Tibial nerve (tissue), 4 donors: ENCODE measurements at regions not wholly inside any gene's neighbourhood (a gene's known extent, or its start where the extent isn't known, plus 50 kb on each side); places are given as distances from the start of the nearest gene placed in this dataset.
"Not testable (repeated sequence)": the region's sequence is repeated elsewhere in the genome, so short reads cannot be mapped to it uniquely, and the experiment has no call there.

ENCODE experiments used
- DNase-seq, 2 donors: peaks; one replicate each; pipeline ENCODE4 v3.0.0-alpha.2; 2019; ENCODE audit warnings: low spot score in 2 of 2
- H3K27ac ChIP-seq, 4 donors: fragments of 200-600 bp; sonication (generic) in 3 of 4; one replicate each; pipeline ENCODE4 v1.5.1; 2017 to 2019; ENCODE audit warnings: mild to moderate bottlenecking in 1 of 4
- H3K27me3 ChIP-seq, 2 donors: fragments of 200-600 bp; sonication (generic) in 1 of 2; one replicate each; pipeline versions ENCODE4 v1.5.1 to v1.6.0; 2017 to 2019
- H3K36me3 ChIP-seq, 3 donors: fragments of 200-600 bp; sonication (generic); one replicate each; pipeline ENCODE4 v1.5.1; 2018 to 2019
- H3K4me1 ChIP-seq, 4 donors: fragments of 200-600 bp; sonication (generic) in 3 of 4; one replicate each; pipeline ENCODE4 v1.5.1; 2017 to 2019
- H3K4me3 ChIP-seq, 4 donors: fragments of 200-600 bp; sonication (generic) in 3 of 4; one replicate each; pipeline ENCODE4 v1.5.1; 2017 to 2019; ENCODE audit warnings: mild to moderate bottlenecking in 1 of 4, moderate library complexity in 1 of 4
- H3K9me3 ChIP-seq, 4 donors: fragments of 200-600 bp; sonication (generic) in 3 of 4; one replicate each; pipeline ENCODE4 v1.5.1; 2017 to 2019
- EP300 ChIP-seq, 2 donors: sonication (generic); formaldehyde crosslinking; IDR thresholded peaks; one replicate each; pipeline ENCODE4 v1.6.1; 2017; ENCODE audit warnings: antibody characterized with exemption in 2 of 2, mild to moderate bottlenecking in 1 of 2
- POLR2A ChIP-seq, 2 donors: fragments of 450-650 bp; IDR thresholded peaks; one replicate each; pipeline ENCODE4 v1.6.1; 2017; ENCODE audit warnings: antibody characterized with exemption in 2 of 2, mild to moderate bottlenecking in 2 of 2, moderate library complexity in 2 of 2
- whole genome bisulfite sequencing, 2 donors: methylation state at CpG; one replicate each; pipeline ENCODE4 v1.1.5; 2018; 5-methylcytosine and 5-hydroxymethylcytosine counted together
- TF ChIP-seq, protein P1 (sequence below), 5 experiments: fragments of 200-600 bp in 3 of 5; fragments of 450-650 bp in 2 of 5; sonication (generic) in 3 of 5; IDR thresholded peaks; one replicate each; pipeline ENCODE4 v1.5.1; 2016 to 2019; ENCODE audit warnings: antibody characterized with exemption in 5 of 5, mild to moderate bottlenecking in 3 of 5, moderate library complexity in 2 of 5

DNA sequence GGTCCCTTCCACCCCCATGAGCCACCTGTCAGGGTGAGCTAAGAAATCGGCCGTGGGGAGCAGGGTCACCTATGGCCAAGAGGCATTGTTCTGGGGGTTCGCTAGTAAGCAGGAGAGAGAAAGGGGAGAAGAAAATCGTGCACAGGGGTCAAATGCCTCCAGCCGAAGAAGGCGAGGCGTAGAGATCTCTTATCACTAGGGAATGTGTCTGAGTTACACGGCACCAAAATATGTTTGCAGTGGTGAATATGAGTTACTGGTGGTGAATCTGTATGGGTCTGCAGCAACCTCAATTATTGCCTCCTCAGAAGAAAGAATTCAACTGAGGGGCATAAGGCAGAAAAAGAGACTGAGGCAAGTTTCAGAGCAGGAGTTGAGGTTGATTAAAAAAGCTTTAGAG lies 54.2 kb upstream of the RABGAP1L start:
- DNase-seq = no peak
- H3K27me3 ChIP-seq = no peaks in the 10 kb centered on the region
- WGBS, 2 donors = 88 to 89% methylated on average over 8 of the region's 8 CpGs
- H3K4me3 ChIP-seq = no peak overlapping the region
- no peak overlapping the region for H3K27ac ChIP-seq
- no peaks in the 10 kb centered on the region for H3K9me3 ChIP-seq
- H3K4me1 ChIP-seq = no peaks in the 10 kb centered on the region
- no peak for TF ChIP-seq POLR2A (IDR thresholded peaks at IDR 0.05)
- TF ChIP-seq, protein P1, sequence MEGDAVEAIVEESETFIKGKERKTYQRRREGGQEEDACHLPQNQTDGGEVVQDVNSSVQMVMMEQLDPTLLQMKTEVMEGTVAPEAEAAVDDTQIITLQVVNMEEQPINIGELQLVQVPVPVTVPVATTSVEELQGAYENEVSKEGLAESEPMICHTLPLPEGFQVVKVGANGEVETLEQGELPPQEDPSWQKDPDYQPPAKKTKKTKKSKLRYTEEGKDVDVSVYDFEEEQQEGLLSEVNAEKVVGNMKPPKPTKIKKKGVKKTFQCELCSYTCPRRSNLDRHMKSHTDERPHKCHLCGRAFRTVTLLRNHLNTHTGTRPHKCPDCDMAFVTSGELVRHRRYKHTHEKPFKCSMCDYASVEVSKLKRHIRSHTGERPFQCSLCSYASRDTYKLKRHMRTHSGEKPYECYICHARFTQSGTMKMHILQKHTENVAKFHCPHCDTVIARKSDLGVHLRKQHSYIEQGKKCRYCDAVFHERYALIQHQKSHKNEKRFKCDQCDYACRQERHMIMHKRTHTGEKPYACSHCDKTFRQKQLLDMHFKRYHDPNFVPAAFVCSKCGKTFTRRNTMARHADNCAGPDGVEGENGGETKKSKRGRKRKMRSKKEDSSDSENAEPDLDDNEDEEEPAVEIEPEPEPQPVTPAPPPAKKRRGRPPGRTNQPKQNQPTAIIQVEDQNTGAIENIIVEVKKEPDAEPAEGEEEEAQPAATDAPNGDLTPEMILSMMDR (IDR thresholded peaks at IDR 0.05) = no peak
- no peak for TF ChIP-seq EP300 (IDR thresholded peaks at IDR 0.05)
- H3K36me3 ChIP-seq = no peaks in the 10 kb centered on the region

DNA sequence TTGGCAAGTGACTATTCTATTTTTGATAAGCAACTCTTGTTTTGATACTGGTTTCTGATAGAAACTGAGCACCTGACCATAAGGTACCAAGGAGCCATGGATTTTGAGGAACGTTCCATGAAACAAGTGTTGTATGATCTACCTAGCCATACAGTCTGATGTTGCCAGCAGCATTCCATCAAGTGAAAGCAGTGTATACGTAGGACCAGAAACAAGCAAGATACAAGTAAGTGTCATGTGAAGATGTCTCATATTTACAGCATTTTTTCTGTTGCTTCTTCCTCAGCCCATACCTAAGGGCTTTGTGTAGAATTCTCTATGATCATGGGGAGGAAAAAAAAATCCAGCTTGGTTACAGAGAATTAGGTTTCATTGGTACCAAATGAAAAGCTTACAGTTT lies 55.6 kb upstream of the RABGAP1L start:
- no peak overlapping the region for H3K4me3 ChIP-seq
- no peaks in the 10 kb centered on the region for H3K9me3 ChIP-seq
- TF ChIP-seq, protein P1 (IDR thresholded peaks at IDR 0.05) = no peak
- TF ChIP-seq POLR2A (IDR thresholded peaks at IDR 0.05) (no peak), EP300 (IDR thresholded peaks at IDR 0.05) (no peak)
- WGBS, 2 donors = 87 to 98% methylated on average over 2 of the region's 2 CpGs
- H3K27ac ChIP-seq = no peak overlapping the region
- DNase-seq = no peak
- H3K27me3 ChIP-seq = no peaks in the 10 kb centered on the region
- H3K36me3 ChIP-seq = no peaks in the 10 kb centered on the region
- no peaks in the 10 kb centered on the region for H3K4me1 ChIP-seq

DNA sequence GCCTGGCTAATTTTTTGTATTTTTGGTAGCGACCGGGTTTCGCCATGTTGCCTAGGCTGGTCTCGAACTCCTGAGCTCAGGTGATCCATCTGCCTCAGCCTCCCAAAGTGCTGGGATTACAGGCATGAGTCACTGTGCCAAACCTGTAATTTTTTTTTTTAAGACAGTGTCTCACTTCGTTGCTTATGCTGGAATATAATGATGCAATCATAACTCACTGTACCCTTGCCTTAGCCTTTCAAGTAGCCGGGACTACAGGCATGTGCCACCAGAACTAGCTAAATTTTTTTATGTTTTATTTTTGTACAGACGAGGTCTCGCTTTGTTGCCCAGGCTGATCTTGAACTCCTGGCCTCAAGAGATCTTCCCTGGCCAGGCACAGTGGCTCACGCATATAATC lies 57.3 kb upstream of the RABGAP1L start:
- H3K27ac ChIP-seq, H3K36me3 ChIP-seq, H3K9me3 ChIP-seq, H3K4me3 ChIP-seq, H3K27me3 ChIP-seq, DNase-seq, H3K4me1 ChIP-seq: not testable (repeated sequence)
- 87 to 90% methylated on average over 9 of the region's 9 CpGs for WGBS, 2 donors

DNA sequence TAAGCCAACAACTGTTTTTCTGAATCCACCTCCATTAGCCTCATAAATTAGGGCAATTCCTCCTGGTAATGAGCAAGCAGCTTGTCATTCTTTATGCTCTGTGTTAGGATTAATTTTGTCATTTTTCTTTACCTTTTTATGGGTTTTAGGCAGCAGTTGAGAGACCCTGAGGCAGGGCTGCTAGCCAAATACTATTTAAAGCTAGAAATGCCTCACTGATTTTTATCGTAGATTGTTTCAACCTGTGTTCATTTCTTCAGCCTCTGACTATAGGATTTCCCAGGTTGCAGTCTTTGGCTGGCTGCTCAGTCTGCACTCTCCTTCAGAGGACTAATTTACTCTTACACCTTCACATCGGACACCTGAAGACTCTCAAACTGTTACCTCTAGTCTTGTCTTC lies 61.9 kb upstream of the RABGAP1L start:
- no peak for DNase-seq
- H3K36me3 ChIP-seq = no peaks in the 10 kb centered on the region
- WGBS, 2 donors = 83% methylated on average over 2 of the region's 2 CpGs
- H3K4me3 ChIP-seq = no peak overlapping the region
- no peaks in the 10 kb centered on the region for H3K9me3 ChIP-seq
- no peak overlapping the region for H3K27ac ChIP-seq
- TF ChIP-seq, protein P1 (IDR thresholded peaks at IDR 0.05) = no peak
- TF ChIP-seq EP300 (IDR thresholded peaks at IDR 0.05) = no peak
- no peak for TF ChIP-seq POLR2A (IDR thresholded peaks at IDR 0.05)
- H3K27me3 ChIP-seq = no peaks in the 10 kb centered on the region
- no peaks in the 10 kb centered on the region for H3K4me1 ChIP-seq

DNA sequence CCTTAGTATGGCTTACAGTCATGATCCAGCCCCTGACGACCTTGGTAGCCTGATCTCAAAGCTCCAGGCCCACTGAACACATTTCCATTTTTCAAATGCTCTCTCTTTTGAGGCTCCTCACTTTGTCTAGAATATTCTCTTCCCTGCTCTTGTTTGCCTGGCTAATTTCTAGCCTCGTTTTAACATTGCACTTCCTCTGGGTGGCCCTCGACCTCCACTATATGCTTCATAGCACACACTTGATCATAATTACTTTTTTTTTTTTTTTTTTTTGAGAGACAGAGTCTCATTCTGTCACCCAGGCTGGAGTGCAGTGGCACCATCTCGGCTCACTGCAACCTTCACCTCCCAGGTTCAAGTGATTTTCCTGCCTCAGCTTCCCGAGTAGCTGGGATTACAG lies 65.5 kb upstream of the RABGAP1L start:
- H3K4me3 ChIP-seq, DNase-seq, H3K9me3 ChIP-seq, H3K36me3 ChIP-seq, H3K27me3 ChIP-seq, H3K4me1 ChIP-seq, H3K27ac ChIP-seq: not testable (repeated sequence)
- 58 to 65% methylated on average over 5 of the region's 5 CpGs for WGBS, 2 donors

DNA sequence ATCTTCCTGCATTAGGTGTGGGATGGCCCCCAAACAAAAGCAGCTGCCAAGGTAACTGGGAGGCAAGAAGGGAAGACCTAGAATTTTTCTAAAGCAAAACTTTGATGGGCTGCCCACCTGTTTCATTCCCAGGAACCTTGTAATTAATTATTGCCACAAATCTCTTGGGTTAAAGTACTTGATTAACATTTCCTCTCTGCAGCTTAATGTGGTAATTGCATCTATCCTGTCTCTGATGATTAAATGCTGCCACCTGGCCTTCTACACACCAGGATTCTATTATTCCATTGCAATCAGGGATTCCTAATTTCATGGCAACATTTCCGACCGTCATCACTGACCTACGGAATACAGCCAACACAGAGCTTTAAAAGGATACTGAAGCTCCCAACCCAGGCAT lies 68.3 kb upstream of the RC3H1 start:
- WGBS, 2 donors = 90% methylated on average over 3 of the region's 3 CpGs
- TF ChIP-seq POLR2A (IDR thresholded peaks at IDR 0.05) (no peak), EP300 (IDR thresholded peaks at IDR 0.05) (no peak)
- TF ChIP-seq, protein P1 (IDR thresholded peaks at IDR 0.05) = no peak
- H3K36me3 ChIP-seq = no peaks in the 10 kb centered on the region
- H3K4me3 ChIP-seq = no peak overlapping the region
- no peaks in the 10 kb centered on the region for H3K27me3 ChIP-seq
- H3K27ac ChIP-seq = no peak overlapping the region
- H3K9me3 ChIP-seq = peaks cover 0 to 12% (median 2%) of the 10 kb centered on the region in 4 donors
- DNase-seq = no peak
- no peaks in the 10 kb centered on the region for H3K4me1 ChIP-seq
